Vagina (tissue), 2 donors: ENCODE measurements at regions not wholly inside any gene's neighbourhood (a gene's known extent, or its start where the extent isn't known, plus 50 kb on each side); places are given as distances from the start of the nearest gene placed in this dataset.

Experiments used
- POLR2A ChIP-seq, 2 donors: fragments of 450-650 bp; IDR thresholded peaks; one replicate each; pipeline ENCODE4 v1.6.1; 2017; ENCODE audit warnings: antibody characterized with exemption in 2 of 2, mild to moderate bottlenecking in 2 of 2, moderate library complexity in 2 of 2
- TF ChIP-seq, protein P1 (sequence below), 3 experiments: fragments of 450-650 bp in 2 of 3; fragments of 200-600 bp in 1 of 3; sonication (generic) in 1 of 3; IDR thresholded peaks; one replicate each; pipeline ENCODE4 v1.5.1; 2017 to 2019; ENCODE audit warnings: antibody characterized with exemption in 3 of 3, mild to moderate bottlenecking in 2 of 3, moderate library complexity in 2 of 3

DNA sequence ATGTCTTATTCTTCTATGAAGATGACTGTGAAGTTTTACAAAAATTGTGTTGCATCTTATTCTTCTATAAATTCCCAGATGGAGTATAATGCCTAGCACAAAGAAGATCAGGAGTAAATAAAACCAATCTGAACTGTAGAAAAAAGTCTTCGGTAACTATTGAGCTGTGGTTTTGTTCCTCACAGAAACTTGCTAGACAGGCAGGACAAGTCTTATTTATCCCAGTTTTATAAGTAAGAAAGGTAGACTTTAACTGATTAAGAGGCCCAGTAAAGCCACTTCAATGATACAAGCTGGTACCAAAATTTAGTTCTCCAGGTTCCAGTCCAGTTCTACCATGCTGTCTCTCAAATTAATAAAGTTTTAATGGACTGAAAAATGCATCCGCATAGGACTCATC lies 526.7 kb upstream of the SETBP1 start:
- TF ChIP-seq, protein P1, sequence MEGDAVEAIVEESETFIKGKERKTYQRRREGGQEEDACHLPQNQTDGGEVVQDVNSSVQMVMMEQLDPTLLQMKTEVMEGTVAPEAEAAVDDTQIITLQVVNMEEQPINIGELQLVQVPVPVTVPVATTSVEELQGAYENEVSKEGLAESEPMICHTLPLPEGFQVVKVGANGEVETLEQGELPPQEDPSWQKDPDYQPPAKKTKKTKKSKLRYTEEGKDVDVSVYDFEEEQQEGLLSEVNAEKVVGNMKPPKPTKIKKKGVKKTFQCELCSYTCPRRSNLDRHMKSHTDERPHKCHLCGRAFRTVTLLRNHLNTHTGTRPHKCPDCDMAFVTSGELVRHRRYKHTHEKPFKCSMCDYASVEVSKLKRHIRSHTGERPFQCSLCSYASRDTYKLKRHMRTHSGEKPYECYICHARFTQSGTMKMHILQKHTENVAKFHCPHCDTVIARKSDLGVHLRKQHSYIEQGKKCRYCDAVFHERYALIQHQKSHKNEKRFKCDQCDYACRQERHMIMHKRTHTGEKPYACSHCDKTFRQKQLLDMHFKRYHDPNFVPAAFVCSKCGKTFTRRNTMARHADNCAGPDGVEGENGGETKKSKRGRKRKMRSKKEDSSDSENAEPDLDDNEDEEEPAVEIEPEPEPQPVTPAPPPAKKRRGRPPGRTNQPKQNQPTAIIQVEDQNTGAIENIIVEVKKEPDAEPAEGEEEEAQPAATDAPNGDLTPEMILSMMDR (IDR thresholded peaks at IDR 0.05) = no peak
- TF ChIP-seq POLR2A (IDR thresholded peaks at IDR 0.05) = no peak
